SK-N-MC (cell line): ENCODE measurements at regions not wholly inside any gene's neighbourhood (a gene's known extent, or its start where the extent isn't known, plus 50 kb on each side); places are given as distances from the start of the nearest gene placed in this dataset.

ENCODE experiments used
- EZH2 ChIP-seq: fragments of 200-600 bp; sonication (generic); IDR thresholded peaks from one replicate; pipeline ENCODE4 v1.6.1; 2017; ENCODE audit warnings: antibody characterized with exemption
- POLR2AphosphoS5 ChIP-seq: IDR thresholded peaks from 2 replicates; pipeline ENCODE4 v1.6.1; 2012; ENCODE audit warnings: mild to moderate bottlenecking, low read depth, low read length, borderline replicate concordance

- TF ChIP-seq POLR2AphosphoS5 (no peak), EZH2 (no peak)
These were observed 221.3 kb upstream of the TMEM260 start for GRCh38 chr14:56358275-56358674.
